ENCODE measurements at regions not wholly inside any gene's neighbourhood (a gene's known extent, or its start where the extent isn't known, plus 50 kb on each side); places are given as distances from the start of the nearest gene placed in this dataset.

DNA sequence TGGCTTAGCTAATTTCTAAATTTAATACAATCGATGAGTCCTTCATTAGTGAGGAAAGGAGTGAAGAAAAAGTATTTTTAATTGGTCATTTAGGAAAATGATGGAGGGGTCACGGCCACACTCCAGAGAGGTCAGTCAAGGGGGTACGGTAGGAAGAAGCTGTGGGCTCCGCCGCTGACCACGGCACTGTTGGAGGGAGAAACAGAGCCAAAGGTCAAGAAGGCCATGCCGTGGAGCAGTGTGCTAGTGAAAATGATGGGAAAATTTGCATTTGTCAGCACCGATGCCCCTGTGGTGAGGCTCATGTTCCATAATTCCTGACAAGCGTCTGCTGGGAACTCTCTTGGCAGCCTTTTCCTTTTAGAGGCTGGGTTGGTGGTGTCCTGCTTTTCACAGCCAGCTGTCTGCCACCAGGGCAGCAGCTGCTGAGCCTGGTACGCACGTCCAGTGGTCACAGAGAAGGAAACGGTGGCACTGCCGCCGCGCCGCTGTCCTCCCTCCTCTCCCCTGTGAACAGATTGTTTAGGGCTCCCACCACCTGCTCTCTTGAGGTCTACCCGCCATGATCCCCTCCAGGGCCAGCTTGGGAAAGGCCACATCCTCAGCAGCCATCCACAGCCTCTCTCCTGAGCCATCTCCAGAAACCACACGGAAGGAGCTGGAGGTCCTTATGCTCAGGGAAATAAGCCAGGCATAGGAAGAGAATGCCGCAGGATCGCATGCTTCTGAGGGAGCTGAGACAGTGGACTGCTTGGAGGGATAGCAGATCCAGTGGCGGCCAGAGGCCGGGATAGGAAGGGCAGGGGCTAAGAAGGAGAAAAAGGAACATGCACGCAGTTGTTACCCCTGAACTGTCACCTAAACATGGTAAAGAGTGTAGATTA is 263.7 kb upstream of the PPP2R2D start:
- DNase-seq = no peak

DNA sequence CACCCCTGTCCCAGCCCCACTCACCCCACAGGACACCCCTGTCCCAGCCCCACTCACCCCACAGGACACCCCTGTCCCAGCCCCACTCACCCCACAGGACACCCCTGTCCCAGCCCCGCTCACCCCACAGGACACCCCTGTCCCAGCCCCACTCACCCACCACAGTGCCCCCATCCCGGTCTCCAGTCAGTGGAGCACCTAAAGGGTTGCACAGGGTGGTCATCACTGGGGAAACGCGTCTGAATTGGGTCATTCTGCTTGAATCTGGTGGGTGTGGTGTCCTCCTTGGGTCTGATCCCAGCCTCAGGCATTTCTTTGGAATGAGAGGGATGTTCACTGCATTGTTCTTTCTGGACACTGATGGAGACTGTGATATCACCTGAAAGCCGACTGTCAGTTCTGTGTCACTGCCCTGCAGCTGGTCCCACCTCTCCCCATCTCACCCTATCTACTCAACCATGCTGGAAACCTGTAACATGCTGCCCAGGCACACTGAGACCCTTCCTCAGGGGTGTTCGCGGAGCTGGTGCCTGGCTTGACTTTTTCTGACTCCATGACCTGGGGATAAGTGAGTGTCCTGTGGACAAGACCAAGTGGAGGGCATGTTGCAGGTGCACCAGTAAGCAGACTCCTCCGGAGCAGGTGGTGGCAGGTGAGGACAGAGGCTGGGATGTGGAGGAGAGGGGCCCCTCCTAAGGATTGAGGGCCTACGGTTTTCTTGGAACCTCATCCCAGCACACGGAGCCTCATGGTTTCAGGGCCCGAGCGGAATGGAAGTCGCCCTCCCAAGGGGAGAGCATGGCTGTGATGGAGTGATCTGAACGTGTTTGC is 262.5 kb upstream of the PPP2R2D start:
- DNase-seq = no peak

DNA sequence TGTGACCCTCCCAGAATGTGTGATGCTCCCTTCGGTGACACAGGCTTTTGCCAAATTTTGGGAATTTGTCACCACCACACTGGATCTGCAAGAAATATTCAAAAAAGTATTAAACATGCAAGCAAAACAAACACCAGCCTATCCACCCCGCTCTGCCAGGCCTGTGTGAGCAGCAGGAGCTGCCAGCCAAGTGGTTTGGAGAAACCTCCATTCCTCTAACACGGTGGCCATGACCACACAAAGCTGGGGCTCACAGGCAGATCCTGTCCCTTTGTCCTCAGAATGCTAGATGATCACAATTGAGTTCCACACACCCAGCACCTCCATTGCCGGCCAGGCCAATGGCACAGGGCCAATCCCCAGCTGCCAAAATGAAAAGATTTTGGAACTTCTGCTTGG is 261.9 kb upstream of the PPP2R2D start:
- no peak for DNase-seq

DNA sequence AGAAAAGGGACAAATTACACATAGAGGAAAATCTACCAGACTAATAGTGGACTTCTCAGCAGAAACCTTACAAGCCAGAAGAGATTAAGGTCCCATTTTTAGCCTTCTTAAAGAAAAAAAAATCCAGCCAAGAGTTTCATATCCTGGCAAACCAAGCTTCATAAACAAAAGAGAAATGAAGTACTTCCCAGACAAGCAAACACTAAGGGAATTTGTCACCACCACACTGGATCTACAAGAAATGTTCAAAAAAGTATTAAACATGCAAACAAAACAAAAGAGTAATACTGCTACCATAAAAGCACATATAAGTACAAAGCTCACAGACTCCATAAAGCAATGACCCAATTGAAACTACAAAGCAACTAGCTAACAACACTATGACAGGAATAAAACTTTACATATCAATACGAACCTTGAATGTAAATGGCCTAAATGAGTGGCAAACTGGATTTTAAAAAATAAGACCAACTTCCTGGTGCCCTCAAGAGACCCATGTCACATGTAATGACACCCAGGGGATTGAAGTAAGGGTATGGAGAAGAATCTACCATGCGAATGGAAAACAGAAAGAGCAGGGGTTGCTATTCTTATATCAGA is 260.7 kb upstream of the PPP2R2D start:
- no peak for DNase-seq

GRCh38 chr10:131641231-131641630 is 259.6 kb upstream of the PPP2R2D start:
- DNase-seq = no peak

GRCh38 chr10:131641898-131642297 is 258.9 kb upstream of the PPP2R2D start:
- DNase-seq = no peak

DNA sequence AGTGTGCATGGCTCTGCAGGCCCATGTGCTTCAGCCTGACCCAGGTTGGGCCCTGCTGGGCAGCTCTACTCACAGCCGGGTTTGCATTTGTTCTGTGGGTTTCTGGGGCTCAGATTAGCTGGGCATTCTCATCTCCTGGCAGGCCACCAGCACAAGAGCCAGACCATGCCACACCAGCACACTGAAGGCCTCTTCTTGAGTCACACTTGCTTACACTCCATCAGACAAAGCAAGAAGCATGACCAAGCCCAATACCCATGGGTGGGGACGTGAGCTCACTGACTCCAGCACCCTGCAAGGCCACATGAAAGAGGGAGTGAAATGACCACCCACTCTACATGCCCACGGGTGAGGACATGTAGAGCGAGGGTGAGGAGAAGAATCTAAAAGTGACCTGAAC is 257.8 kb upstream of the PPP2R2D start:
- DNase-seq = no peak

- DNase-seq = no peak
Measured at GRCh38 chr10:131644289-131644688, 256.5 kb upstream of the PPP2R2D start.

DNA sequence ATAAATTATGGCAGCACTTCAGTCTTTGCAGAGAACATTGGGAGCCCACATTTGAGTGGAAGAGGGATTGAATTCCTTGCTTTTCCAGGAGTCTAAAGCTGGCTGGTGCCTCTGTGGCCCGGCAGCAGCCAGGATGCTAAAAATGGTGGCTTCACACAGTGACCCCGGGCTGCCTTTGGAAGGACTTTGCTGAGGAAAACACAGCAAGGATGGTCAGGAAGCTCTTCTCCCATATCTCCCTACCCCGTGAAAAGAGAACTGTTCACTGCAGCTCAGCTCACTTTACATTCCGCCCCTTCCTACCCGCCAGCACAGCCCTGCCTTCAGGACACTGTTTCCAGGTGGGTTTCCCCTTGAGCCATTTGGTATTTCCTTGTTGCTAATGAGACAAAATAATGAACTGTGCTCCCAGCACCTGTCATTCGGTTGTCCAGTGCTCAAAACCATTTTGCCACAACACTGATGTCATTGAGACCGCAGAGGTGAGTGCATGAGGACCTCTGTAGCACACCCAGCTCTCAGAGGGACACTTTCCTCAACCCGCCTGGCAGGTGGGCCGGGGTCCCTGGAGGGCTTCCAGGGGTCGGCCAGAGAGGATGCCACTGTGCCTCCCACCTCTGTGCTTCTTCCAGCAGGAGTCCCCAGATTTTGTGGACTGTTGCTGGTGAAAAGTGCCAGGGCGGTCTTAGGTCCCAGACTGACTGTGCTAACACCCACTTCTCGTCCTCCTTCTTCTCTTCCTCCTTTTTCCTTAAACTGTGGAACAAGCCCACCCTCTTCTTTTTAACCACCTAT is 255.7 kb upstream of the PPP2R2D start:
- no peak for DNase-seq

DNA sequence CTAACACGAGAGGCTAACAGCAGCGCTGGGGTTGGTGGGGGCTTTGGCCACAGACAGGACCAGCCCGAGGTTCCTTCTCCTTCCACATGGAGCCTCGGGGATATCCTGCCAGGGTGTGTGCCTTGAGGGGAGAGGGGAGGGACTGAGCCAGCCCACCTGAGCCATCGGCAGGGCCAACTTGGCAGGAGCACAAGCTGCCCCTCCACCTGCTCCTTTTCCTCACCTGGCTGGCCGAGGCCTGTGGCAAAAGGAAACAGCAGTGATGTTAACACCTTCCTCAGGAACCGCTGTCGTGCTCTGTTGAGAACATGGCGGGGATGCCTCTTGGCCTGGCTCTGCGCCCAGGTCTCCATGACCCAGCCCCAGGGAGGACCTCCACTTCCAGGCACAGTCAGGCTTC is 255.1 kb upstream of the PPP2R2D start:
- DNase-seq = no peak

DNA sequence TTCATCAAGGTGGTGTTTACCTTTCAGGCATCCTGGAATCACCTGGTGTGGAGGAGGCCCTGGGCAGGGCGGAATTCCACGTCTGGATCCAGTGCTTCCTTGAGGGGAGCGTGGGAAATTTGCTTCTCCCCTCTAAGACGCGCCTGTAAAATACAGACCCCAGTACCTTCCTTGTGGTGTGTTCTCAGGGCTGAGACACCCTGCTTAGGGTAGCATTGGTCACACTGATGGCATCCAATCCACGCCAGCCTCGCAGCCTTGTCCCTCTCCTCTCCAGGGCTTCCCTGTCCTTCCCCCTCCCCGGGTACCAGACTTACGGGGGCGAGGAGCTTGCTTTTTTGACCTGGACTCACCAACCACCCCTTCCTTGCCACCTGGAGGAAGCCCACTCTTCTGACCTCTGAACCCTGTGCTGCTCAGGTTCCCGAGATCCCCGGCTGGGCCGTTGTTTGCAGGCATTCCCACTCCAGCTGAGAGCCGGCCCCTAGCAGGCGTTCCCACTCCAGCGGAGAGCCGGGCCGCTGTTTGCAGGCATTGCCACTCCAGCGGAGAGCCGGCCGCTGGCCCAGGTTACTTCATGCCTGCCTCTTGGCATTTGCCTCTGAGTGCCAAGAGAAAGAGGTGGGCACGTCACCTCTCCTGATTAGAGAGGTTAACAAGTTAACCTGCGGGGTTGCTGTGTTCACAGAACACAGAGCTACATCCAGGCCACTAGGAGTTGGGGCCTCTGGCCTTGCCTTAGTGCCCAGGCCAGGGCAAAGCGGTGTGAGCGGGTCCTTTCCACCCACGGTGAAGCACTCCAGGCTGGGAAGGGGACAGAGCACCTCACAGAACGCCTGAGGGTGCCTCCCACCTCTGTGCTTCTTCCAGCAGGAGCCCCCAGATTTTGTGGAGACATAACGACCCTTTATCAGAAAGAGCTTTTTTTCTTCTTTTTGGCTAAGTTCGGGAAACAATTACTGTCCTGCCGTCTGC is 254.0 kb upstream of the PPP2R2D start:
- no peak for DNase-seq

DNA sequence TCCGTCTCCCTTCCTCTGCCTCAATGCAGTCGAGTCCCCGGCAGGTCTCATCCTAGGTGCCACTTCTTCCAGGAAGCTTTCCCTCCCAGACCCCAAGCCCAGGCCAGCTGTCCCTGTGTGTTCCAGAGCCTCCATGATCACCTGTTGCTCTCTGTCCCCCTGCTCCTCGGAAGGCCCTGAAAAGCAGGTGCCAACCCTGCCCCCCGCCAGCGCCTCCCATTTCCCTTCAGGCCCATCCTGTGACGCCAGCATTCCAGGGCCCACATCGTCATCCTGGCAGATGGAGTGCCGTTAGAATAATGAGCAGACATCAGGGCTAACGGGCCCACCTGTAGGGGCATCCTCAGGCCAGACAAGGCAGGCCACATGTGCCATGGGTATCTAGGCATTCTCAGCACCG is 253.0 kb upstream of the PPP2R2D start:
- no peak for DNase-seq

GRCh38 chr10:131648386-131649020 is 252.3 kb upstream of the PPP2R2D start:
- DNase-seq = no peak

GRCh38 chr10:131649617-131650016 is 251.2 kb upstream of the PPP2R2D start:
- DNase-seq = no peak

DNA sequence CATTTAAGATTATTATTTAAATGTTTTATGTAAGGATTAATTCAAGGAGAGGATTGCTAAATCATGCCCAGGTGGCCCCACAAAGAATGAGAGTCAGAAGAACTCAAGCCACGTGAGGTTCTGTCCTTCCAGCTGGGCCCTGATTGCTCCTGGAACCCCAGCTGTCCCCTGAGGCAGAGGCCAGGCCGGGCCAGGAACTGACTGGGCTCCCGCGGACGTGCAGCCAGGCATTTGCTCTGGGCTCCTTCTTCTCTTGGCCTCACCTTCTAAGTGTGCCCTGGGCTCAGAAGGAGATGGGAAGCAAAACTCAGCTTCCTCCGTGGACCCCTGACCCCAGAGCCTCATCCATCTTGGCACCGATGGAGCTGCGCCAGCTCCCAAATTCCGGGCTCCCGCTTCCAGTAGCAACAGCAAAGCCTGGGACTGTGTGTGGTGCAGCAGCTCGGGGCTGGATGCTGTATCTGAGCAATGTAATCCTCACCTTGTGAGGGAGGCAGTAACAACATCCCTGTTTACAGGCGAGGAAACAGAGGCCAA is 250.6 kb upstream of the PPP2R2D start:
- DNase-seq = no peak

DNA sequence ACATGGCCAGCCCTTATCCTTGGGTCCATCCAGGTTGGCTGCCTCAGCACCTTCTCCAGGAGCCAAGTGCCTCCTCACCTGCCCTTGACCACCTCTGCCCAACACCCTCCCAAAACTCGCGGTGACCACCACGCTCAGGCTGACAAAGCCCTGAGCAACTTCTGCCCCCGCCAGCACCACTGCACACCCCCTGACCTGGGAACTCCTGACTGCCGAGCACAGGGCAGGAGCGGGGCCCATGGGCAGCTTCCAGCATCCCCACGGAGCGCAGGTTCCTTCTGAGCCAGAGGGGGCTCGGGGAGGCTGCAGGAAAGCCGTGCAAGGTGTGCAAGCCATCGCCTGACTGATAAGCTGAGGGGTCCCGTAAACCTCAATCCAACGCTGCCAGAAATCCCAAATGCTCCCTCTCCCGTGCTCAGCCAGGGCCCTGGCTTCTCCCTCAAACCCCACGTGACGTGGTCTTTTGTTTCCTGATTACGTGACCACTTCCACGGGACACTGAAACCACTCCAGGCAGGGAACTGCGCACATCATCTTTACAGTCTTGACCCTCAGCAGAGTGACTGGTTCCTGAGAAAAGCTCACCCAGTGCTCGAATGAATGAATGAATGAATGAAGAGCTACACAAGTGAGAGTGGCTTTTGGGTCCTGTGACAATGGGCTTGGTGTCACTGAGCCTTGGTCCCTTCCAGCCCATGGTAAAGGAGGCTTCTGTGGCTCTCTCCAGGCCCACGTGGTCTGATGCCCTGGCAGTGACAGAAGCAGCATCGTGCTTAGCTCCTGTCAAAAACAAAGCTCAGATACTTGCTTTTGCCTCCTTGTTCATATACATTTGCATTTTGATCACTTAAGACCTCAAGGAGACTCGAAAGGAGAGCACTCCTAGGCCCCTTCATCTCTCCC is 249.8 kb upstream of the PPP2R2D start:
- no peak for DNase-seq

DNA sequence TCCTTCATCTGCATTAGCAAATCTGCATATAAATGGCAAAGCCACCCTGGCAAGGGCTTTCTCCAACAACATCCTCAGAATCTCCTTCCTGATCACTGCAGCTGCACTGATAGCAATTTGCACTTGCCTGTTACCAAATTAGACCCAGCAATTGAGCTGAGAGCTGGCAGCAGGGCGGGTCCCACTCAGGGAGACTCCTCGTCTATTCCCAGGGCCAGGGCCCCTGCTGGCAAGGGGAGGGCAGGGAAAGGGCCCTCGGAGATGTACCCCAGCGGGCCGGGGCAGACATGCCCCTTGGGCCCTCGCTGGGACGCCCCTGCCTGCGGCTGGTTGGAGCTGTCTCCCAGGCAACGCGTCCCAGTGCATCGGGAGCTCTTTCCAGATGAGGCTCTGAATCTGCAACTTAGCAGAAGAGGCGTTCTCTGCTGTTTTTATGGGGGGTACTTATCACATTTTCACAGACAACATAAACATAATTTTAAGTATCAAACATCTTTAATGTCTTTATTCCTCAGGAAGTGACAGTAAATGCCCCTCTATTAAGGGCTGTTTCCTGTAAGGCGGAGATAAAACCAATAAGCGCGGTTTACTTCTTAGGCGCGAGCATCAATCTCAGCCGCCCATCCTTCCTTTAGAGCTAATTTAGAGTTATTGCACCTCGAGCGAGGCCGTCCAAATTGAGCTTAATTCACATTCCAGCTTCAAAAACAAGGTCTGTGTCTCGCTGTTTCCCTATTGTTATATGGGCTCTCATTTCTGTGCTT is 249.0 kb upstream of the PPP2R2D start:
- DNase-seq = no peak

DNA sequence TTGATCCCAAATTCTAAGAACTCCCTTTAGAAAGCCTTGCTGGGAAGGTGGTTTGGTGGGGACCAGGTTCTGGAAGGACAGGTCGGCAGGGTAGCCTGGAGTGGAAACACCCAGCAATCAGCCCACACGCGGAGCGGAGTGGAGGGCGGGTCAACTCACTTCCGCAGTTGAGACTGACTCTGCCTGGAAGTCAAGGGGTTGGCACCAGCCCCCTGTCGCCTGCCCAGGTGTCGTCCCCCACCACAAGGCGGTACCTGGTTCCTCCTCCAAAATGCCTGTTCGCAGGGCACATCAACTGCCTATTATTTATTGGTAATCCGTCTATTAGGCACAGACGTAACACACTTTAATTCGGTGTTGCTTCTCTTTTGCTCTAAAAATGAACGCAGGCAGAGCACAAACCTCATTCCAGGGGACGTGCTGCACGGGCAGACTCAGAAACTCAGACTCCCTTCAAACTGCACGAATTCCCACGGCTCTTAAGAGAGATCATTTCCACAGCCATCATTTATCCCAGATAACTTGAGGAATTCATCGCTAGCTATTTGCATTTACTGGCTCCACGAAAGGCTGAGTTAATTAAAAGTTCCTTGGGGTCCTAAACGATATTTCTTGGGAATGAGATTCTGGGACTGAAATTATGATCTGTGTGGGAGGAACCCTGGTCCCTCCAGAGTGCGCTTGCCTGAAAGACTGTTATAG is 248.2 kb upstream of the PPP2R2D start:
- DNase-seq = no peak
